ENCODE measurements at regions not wholly inside any gene's neighbourhood (a gene's known extent, or its start where the extent isn't known, plus 50 kb on each side); places are given as distances from the start of the nearest gene placed in this dataset.

- no peak for TF ChIP-seq POLR2A (IDR thresholded peaks at IDR 0.05; ENCODE audit: low read length)
- no peak for TF ChIP-seq GATA1 (IDR thresholded peaks at IDR 0.05; ENCODE audit: low read depth, low read length)
Observed at GRCh38 chr9:35549441-35549840, 55.6 kb upstream of the TESK1 start.

Data from erythroblast (primary cell).